NT2/D1 (cell line): ENCODE measurements at regions not wholly inside any gene's neighbourhood (a gene's known extent, or its start where the extent isn't known, plus 50 kb on each side); places are given as distances from the start of the nearest gene placed in this dataset.

Source experiments
- SUZ12 ChIP-seq: IDR thresholded peaks from 2 replicates; pipeline ENCODE4 v1.6.1; 2011; ENCODE audit not compliant: insufficient read length, insufficient read depth; ENCODE audit errors: extremely low read depth
- YY1 ChIP-seq: IDR thresholded peaks from 2 replicates; pipeline ENCODE4 v1.6.1; 2011; ENCODE audit not compliant: insufficient read length, insufficient read depth

DNA sequence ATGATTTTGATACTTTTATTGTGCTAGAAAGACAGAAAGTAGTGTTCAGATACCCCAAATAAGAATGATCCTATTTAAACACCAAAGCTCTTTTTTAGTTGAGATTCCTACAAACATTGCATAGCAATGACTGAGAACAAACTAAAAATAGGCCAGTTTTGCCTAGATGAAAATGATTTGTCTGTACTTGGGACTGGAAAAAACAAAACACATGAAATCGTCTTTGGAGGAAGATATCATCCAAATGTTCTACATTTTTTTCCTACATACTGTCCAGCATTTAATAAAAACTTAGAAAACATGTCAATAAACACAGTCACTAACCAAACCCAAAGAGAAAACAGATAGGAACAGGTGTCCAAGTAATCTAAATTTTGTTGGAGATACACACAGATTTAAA is 111.6 kb upstream of the MEOX2 start:
- no peak for TF ChIP-seq SUZ12
- TF ChIP-seq YY1, result no peak
